NCI-H146 (cell line): ENCODE measurements at regions not wholly inside any gene's neighbourhood (a gene's known extent, or its start where the extent isn't known, plus 50 kb on each side); places are given as distances from the start of the nearest gene placed in this dataset.

ENCODE experiments used
- DNase-seq: peaks from one replicate; lab custom pipeline; 2025; lab: John Stamatoyannopoulos, UW

DNA sequence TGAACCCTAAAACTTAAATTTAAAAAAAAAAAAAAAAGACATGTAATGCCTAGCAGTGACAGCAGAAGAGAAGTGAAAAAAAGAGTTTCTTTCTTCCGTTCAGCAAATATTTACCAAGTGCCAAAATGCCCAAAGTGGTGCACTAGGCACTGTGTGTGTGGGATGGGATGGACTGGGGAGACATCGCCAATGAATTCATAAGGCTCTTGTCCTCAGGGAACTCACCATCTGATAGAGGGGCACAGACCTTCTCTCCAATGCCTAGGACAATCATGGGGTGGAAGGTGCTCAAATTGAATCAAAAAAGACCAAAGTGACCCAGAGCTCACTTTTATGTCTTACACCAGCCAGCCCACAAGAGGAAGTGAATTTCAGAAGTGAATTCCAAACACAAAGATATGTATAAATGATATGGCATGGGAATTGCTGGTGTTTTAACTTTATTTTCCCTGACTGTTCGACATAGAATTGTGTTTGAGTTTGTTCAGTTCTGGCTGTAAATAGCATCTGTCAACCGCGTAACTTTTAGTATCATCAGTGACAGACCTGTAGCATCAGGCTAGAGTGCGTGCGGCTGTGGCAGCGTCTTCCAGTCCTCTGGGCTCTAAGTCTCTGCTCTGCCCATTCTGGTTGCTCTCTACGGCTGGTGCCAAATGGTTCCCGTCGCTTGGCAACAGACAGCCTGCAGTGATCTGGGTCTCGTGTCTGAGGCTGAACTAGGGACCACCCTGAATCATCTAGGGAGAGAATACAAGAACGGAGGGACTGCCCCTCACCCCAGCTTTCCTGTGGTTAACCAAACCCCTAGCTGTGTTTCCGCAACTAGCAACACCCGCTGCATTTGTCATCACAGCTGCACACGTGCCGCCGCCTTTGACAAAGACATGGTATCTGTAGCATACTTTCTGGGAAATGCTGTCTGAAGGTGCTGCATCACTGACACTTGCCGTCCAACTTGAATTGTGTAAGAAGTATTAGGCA, 154.0 kb upstream of the THBS1 start:
- peak; percentile 63 for DNase-seq

DNA sequence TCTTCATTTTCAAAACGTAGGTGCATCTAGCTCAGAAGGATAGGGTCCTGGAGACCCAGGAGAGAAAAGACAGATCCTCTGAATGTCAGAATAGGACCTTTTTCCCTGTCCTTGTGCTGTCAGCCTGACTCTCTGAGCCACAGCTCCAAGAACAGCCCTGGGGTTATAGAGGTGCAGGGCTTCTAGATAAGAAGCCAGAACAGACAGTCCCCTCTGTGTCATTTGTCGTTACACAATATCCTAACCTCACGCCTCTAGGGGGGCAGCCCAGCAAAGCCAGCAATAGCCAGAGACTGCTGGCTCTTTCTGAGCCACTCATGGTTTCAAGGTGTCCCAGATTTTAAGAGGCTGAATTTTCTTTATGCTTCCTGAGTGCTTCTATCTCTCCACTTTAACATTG, 153.2 kb upstream of the THBS1 start:
- no peak for DNase-seq

DNA sequence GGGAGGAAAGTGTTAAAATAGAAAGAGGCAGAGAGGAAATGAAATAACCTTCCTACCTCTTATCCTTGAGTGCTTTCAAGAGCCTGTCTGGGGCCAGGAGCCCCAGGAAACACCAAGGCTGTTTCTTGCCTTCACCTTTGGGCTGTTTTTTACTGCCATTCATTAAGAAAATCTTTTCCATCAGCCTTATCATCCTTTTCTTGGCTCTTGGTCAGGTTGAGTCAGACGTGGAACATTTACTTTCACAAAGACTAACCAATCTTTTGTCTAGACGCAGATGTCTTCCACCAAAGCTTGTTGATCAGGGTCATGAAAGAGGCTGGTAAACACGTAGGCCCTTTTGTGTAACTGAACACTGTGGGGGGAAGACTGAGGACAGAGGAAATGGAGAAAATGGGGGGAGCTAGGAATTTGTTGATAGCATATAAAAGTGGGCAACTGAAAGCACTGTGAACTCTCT, 151.0 kb upstream of the THBS1 start:
- no peak for DNase-seq

DNA sequence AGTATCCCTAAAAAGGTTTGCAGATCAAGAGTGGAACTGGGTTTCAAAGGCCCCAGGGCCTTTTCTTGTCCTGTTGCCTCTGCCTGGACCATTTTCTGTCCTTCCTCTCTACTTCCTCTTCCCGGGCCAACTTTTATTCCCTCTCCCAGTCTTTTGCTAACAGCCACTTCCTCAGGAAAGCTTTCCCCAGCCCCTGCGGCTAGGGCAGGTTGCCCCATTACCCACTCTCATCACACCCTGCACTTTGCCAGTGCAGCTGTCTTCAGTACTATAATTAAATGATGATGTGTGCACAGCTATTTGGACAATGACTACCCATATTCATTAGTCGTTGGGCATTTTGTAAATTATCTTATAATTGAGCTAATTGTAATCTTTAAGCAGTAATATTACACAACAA, 150.5 kb upstream of the THBS1 start:
- peak; percentile 11 for DNase-seq

DNA sequence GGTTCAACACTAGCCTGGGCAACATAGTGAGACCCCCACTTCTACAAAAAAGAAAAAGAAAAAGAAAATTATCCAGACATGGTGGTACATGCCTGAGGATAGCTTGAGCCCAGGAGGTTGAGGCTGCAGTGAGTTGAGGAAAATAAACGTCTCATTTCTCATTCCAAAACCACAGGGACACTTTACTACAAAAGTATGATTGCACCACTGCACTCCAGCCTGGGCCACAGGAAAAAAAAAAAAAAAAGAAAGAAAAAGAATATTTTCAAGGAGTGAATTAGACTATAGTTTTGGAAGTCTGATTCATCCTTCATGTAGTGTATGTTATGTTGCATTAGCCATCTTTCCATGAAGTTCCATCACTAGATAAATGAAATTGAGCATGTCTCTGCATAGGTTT, 149.5 kb upstream of the THBS1 start:
- no peak for DNase-seq

DNA sequence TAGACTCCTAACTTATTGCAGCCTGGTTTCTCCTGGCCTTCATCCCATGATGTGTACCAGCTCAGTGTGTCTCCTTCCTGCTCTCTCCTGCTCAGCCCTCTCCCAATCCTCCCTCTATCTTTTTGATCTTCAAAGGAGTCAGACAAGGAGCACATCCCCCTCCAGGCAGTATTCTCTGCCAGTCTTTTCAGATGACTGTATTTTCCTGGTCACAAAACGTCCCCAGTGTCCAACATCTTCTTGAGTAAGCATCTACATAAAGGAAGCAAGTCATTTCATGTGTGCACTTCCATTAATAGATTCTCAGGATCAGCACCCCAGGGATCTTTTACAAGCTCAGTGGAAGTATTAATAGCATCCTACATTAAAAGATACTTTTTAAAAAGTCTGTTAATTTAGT, 148.9 kb upstream of the THBS1 start:
- no peak for DNase-seq

DNA sequence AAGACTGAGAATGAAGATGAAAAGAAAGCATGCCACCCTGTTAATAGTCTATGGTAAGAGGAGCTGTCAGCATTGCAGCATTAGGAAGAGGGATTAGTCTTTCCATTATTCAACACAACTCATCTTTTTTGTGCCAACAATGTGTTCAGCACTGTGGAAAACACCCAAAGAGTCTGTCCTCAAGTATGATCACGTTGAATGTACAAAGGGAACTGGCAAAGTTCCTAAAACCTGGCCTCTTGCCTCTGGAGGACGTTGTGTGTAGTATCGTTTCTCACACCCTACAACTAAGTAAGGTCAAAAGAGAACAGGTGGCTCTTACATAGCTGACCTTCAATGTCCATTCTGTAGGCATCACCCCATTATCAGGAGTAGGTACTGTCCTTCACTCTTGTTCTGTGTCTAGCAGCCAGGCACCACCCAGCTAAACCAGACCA, 147.9 kb upstream of the THBS1 start:
- no peak for DNase-seq

DNA sequence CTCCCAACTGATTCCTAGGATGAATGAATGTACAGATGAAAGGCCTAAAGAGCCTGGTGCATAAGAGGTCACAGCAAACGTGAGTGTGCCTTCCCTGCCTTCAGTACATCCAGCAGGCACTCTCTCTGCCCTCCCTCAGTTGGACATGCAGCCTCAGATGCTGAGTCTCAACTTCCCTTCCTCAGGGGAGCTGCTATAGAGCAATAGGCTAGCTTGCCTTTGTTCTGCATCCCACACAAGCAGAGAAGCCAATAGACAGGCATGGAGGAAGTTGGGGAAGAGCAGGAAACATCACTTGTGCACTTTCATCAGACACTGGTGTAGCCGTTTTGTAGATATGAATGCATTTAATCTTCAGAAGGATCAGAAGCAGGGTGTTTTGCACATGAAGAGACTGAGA, 147.5 kb upstream of the THBS1 start:
- no peak for DNase-seq

DNA sequence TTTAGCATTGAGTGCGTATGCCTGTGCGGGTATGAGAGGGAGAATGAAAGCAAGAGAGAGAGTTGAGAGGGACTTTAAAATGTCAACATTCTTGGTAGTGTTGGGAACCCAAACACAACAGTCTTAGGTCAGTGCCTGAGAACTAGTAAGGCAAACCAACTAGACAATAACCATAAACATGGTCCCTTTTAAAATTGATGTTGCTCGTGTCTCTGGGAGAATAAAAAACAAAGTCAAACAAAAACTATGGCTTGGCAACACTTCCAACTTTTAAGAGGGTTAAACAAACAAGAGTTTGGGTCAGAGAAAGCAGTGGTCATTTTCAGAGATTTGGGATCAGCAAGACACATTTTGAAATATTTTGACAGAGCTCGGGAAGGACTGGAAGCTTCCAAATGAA, 146.7 kb upstream of the THBS1 start:
- no peak for DNase-seq

DNA sequence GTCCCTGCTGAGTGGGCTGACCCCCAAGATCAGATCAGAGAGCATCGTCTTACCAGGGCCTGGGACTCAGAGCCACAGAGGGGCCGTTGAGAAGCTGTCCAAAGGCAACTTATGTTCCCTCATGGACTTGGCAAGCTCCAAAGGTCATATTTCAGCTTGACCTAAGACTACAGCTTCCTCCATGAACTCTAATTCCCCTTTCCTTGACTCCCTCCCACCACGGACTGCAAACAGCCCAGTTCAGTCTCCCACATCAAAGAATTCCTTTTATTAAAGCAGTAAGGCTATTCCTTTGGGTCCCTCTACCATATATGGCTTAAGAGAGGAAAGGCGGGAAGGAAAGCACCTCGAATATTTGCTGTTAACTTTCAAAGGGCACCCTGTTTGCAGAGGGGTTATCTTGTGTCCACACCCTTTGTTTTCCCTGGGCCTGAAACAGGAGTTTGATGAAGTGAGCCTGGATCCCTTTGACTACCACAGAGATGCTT, 146.1 kb upstream of the THBS1 start:
- DNase-seq: no peak

DNA sequence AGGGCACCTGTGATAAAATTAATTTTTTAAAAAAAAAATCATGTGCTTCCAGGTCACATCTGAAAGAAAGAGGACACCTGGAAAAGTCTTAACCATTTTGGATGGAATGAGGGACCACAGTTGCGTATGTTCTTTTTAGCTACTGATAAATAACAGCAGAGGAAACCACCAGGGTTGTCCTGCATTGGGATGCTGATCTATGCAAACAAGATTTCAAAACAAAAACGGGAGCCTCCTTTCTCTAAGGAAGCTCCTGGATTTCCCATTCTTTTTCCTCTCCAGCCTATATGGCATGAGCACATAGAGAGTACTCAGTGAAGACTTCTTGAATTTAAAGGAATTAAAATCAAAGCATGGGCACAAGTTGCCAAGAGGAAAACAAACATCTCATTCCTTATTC, 145.6 kb upstream of the THBS1 start:
- DNase-seq: no peak

DNA sequence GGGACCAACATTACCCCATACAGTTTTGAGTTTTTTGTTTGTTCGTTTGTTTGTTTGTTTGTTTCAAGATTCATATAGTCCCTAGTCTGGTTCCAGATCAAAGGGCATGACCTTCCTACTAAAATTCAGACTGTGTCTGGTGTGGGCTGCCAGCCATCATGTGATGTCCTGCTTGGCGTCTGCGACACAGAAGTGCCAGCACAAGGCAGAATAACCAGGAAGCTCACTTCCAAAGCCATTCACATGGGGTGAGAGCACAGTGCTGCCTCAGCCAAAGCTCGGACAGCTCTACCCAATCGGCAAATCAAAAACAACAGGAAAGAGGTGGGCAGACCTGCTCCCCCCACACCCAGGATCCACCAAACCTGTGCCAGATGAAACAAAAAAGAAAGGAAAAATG, 142.6 kb upstream of the THBS1 start:
- DNase-seq: no peak

DNA sequence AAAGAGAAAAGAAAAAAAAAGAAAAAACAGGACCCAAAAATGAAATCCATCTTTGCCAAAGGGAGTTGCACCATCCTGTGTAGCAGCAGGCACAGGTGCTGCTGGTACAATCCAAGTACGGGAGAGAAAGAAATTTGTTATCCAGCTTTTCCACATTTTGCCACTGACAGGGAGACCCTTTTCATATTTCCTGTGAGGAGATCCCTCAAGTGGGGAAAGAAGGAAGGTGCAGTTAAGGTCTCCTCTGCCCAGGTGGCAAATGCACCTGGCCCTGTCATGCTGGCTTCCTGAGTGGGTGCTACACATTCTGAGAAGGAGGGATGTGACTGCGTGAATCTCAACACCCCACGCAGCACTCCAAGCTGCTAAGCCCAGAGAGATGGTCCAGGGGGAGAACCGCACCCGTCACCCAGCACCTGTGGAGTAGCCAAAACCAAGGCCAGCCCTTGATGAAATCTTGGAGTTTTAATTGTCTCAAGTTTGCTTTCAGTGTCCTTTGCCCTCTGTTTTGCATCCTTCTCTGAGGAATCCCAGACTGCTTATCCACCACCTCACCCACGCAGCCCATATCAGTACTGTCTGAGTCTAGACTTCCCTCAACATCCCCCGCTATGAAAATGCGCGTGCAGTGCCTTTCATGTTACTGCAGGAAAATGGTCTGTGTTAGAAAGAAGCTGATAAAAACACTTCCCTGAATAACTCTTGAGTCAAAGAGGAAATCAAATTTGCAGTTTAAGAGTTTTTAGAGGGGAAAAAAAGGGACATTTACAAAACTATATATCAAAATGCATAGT, 141.9 kb upstream of the THBS1 start:
- peak; percentile 18 for DNase-seq

DNA sequence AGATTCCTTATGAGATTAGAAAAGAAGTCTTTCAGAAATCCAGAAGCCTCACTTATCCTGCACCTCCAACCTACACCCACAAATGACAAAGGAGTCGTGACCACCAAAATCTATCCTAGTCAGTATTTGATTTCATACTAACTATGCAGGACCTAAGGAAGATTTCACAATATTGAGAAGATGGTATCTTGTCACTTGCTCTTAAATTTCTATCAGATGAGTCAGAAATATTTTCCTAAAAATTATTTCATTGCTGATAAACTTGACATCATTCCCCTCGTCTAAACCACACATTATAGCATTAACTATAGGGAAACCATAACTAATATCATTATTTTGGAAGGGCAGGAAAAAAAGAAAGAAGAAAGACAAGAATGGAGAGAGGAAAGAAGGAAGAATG, 138.0 kb upstream of the THBS1 start:
- DNase-seq: no peak

DNA sequence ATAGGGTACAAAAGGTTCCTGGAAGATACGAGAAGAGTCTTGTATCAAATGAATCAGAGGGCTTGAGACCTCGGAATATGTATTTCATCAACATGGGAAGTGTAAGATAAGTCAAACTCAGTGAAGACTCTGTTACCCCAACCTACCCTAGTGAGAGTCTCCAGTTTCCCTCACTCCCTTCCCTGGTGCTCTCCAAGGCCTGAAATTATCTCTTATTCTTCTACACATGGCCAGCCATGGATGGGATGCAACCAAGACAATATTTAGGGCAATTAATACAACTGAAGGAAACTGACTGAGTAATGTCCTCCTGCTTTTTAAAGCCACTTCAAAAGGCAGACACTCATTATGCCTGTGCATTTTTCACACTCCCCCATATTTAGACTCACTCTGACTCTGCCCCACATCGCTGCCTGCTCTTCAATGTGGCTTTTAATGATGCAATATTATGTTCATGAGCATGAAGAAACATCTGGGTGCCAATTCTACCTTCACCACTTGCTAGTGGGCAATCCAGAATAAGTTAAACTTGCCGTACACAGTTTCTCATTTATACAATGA, 137.1 kb upstream of the THBS1 start:
- DNase-seq: no peak

DNA sequence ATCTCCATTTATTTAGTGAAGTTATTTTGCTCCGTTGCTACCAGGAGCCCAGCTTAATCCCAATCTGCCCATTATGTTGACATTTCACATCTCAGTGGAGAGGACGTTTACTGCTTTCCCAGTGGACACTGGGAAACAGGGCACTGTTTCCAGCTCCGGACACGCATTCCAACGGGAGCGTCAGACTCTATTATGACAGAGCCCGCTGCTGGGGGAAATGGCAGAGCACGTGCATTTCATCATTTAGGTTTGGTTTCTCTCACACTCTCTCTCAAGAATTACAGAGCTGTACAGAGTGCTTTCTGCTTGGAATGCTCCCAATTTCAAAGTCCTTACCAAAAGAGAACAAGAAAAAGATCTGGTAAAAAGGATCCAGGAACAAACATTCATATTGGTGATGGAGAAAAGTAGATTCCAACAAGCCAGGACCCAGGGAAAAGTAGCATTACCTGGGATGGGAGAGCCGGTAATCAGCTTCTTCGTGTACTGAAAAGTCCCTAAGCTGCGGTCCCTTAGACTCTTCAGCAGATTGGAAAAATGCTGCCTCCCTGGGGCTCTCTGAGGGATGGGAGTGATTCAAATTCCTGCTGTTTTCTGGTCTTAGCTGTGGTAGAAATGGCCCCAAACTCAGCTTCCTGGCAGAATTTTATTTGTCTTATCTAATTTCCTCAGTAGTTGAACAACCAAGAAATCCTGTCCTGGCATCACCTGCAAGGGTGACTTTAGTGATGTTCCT, 136.0 kb upstream of the THBS1 start:
- no peak for DNase-seq

DNA sequence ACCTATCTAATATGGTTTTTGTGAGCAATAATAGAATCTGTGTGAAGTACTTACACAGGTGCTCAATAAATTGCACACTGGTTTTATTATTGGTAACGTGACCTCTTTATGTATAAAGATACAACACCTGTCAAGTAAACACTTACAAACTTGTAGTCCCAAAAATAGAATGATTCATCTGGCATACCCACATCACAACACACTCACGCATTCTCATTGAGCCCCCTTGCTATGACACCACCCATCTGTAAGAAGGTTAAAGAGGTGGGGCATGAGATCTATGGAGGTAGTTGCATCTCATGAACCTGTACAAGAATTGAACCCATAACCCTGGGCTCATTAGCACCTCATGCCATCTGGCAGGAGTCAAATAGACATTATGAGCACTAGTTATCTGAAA, 134.9 kb upstream of the THBS1 start:
- DNase-seq: no peak

DNA sequence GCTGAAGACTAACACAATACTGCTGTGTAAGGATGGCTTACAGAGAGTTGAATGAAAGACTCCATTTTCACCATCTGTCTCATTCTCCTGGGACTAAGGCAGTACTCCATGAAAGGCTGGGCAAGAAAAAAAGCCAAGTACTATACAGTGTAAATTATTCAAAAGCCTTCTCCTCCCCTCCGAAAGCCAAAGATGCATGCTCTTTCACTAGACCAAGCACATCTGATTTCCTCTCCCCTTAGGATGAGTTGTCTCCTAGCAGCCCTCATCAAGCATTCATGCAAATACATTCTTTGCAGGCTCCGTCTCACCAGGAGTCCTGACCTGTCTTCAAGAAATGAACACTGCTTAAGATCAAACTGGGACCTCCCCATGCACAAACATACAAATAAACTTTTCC, 133.5 kb upstream of the THBS1 start:
- DNase-seq: no peak

DNA sequence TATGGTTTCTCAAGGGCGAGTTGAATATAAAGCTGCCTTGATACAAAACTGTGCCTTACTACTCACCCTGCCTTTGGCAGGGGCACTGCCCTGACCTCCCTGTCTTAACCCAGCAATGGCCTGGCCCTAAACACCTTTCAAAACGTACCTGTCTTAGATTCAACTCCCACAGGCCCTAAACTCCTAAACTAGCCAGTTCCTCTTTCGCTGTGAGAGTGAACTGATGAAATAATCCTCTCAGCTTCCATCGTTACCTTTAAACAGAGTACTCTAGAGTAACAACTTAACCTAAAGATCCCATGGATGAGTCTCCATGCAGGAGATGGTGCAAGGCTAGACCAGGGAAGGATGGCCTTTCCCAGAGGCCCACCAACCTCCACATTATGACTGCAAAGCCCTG, 133.0 kb upstream of the THBS1 start:
- no peak for DNase-seq

DNA sequence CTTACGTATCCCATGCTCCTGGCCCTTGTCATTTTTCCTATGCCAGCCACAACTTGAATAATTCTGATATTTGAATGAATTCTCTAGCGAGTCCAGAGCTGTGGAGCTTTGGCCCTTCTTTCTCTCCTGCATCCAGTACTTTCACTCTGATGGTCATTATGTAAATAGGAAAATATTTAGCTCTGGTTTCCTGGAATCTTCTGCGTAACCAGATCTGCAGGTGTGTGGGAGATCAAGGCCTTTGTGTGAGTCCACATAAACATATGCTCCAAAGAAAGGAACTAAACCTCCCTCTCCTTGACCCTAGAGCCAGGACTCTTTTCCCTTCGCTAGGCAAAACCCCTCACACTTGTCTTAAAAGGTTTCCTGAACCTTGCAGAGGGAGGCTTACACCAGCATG, 132.5 kb upstream of the THBS1 start:
- peak; percentile 0 for DNase-seq

DNA sequence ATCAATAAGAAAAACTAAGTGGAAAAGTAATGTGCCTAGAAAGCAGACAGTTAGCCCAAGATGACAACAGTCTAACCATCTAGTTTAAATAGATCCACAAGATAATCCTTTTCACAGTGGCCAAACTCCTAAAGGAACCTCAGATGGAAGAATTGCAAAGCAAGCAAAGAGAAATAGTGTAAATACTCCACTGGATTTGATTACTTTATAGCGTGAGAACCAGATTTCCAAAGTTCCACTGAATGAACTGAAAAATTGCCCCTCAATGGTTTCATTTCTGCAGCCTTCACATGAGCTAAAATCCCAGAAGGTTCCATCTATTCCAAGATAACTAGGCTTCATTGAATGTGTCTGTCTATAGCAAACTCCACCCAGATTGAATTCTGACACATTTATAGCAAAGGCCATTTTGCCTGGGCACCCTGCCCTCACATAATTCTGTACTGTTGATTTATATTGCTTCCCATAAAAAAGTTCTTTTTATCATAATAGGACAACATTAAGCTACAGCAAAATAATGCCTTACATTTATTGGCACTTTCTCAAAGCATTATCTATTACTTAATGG, 129.7 kb upstream of the THBS1 start:
- no peak for DNase-seq

DNA sequence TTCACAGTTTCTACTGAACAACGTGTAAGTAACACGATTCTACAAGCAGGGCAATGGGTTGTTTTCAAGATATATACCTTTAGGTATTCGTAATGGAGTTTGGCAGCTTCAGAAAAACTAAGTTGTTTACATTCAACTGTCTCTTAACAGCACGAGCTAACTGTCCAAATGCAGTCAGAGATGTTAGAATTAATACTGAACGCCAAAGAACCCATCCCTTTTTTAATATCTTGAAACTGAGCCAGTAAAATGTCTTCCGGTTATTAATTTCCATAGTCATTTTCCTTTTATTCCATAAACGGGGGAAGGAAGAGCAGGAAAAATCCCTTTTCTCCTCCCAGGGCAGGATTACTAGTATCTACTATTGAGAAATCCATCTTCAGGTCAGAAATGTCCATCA, 129.0 kb upstream of the THBS1 start:
- no peak for DNase-seq
